Upper lobe of left lung (tissue), 4 donors: ENCODE measurements at regions not wholly inside any gene's neighbourhood (a gene's known extent, or its start where the extent isn't known, plus 50 kb on each side); places are given as distances from the start of the nearest gene placed in this dataset.

ENCODE experiments used
- CTCF ChIP-seq, 6 experiments: fragments of 450-650 bp in 4 of 6; fragments of 200-600 bp in 2 of 6; sonication (generic) in 2 of 6; IDR thresholded peaks; one replicate each; pipeline ENCODE4 v1.5.1; 2016 to 2019; ENCODE audit warnings: antibody characterized with exemption in 6 of 6
- POLR2AphosphoS5 ChIP-seq, 2 donors: sonication (generic); formaldehyde crosslinking; IDR thresholded peaks; one replicate each; pipeline ENCODE4 v1.5.1; 2017; ENCODE audit warnings: antibody characterized with exemption in 2 of 2

GRCh38 chr18:76730901-76731300 lies 91.5 kb upstream of the ZNF236 start:
- TF ChIP-seq CTCF (IDR thresholded peaks at IDR 0.05) (no peak), POLR2AphosphoS5 (IDR thresholded peaks at IDR 0.05) (no peak)
